ENCODE measurements at regions not wholly inside any gene's neighbourhood (a gene's known extent, or its start where the extent isn't known, plus 50 kb on each side); places are given as distances from the start of the nearest gene placed in this dataset.
A peak's percentile ranks its signal among the peaks of the same experiment; 100 is the strongest.

GRCh38 chr11:45597097-45597496 lies 68.3 kb downstream of the CHST1 start:
- Histone ChIP-seq H3K79me2 (ENCODE audit: insufficient read depth) (no peaks in the 10 kb centered on the region), H3F3A (ENCODE audit: insufficient read depth) (no peaks in the 10 kb centered on the region), H3K4me2 (ENCODE audit: unreplicated experiment) (no peak overlapping the region), H3K9me2 (ENCODE audit: insufficient read depth) (no peaks in the 10 kb centered on the region), H3K4me1 (ENCODE audit: insufficient read depth) (no peaks in the 10 kb centered on the region), H3K27me3 (replicated peaks; ENCODE audit: insufficient read depth) (0 out of 2 replicates have a peak, but pooled peaks cover 3% of the 10 kb centered on the region), H3K4me3 (no peak overlapping the region), H3K9ac (no peak overlapping the region), H4K20me1 (ENCODE audit: insufficient read depth) (no peaks in the 10 kb centered on the region), H2AFZ (no peak overlapping the region), H3K9me3 (ENCODE audit: low read depth) (no peaks in the 10 kb centered on the region), H3K36me3 (ENCODE audit: low read depth) (no peaks in the 10 kb centered on the region), H3K27ac (no peak overlapping the region)
- no peak for DNase-seq
- no peak for TF ChIP-seq EZH2 (IDR thresholded peaks at IDR 0.05; ENCODE audit: insufficient read depth, poor library complexity, severe bottlenecking)
- TF ChIP-seq EZH2phosphoT487 (IDR thresholded peaks at IDR 0.05; ENCODE audit: insufficient read depth, low read depth) = no peak
- in situ Hi-C loops (cut with MboI) = no loop called here
- 21 to 25% methylated on average over 3 of the region's 3 CpGs for WGBS, 2 experiments (ENCODE audit: low coverage in 1 of 2, low lambda C conversion rate in 2 of 2, missing lambda C conversion rate in 2 of 2)

GRCh38 chr11:45596571-45596970 lies 68.9 kb downstream of the CHST1 start:
- no peak overlapping the region for H2AFZ ChIP-seq
- H3K4me3 ChIP-seq = no peak overlapping the region
- in situ Hi-C loops (cut with MboI) = no loop called here
- H3K4me1 ChIP-seq (ENCODE audit: insufficient read depth) = no peaks in the 10 kb centered on the region
- H3K9me3 ChIP-seq (ENCODE audit: low read depth) = no peaks in the 10 kb centered on the region
- H3K4me2 ChIP-seq (ENCODE audit: unreplicated experiment) = no peak overlapping the region
- no peaks in the 10 kb centered on the region for H3F3A ChIP-seq (ENCODE audit: insufficient read depth)
- no peaks in the 10 kb centered on the region for H3K9me2 ChIP-seq (ENCODE audit: insufficient read depth)
- WGBS, 2 experiments (ENCODE audit: low coverage in 1 of 2, low lambda C conversion rate in 2 of 2, missing lambda C conversion rate in 2 of 2) = 25 to 31% methylated on average over 6 of the region's 6 CpGs
- no peak overlapping the region for H3K27ac ChIP-seq
- TF ChIP-seq EZH2phosphoT487 (IDR thresholded peaks at IDR 0.05; ENCODE audit: insufficient read depth, low read depth) (no peak), EZH2 (IDR thresholded peaks at IDR 0.05; ENCODE audit: insufficient read depth, poor library complexity, severe bottlenecking) (no peak)
- no peak for DNase-seq
- H3K79me2 ChIP-seq (ENCODE audit: insufficient read depth) = no peaks in the 10 kb centered on the region
- no peak overlapping the region for H3K9ac ChIP-seq
- H4K20me1 ChIP-seq (ENCODE audit: insufficient read depth) = no peaks in the 10 kb centered on the region
- H3K36me3 ChIP-seq (ENCODE audit: low read depth) = no peaks in the 10 kb centered on the region
- H3K27me3 ChIP-seq (replicated peaks; ENCODE audit: insufficient read depth) = no peaks in the 10 kb centered on the region

GRCh38 chr11:45593992-45594391 lies 71.4 kb downstream of the CHST1 start:
- H3K36me3 ChIP-seq (ENCODE audit: low read depth) = no peaks in the 10 kb centered on the region
- no peak overlapping the region for H3K4me2 ChIP-seq (ENCODE audit: unreplicated experiment)
- in situ Hi-C loops (cut with MboI) = no loop called here
- no peaks in the 10 kb centered on the region for H3K9me2 ChIP-seq (ENCODE audit: insufficient read depth)
- H4K20me1 ChIP-seq (ENCODE audit: insufficient read depth) = no peaks in the 10 kb centered on the region
- no peaks in the 10 kb centered on the region for H3F3A ChIP-seq (ENCODE audit: insufficient read depth)
- no peak overlapping the region for H3K4me3 ChIP-seq
- H3K27me3 ChIP-seq (replicated peaks; ENCODE audit: insufficient read depth) = no peaks in the 10 kb centered on the region
- H3K79me2 ChIP-seq (ENCODE audit: insufficient read depth) = no peaks in the 10 kb centered on the region
- WGBS, 2 experiments (ENCODE audit: low coverage in 1 of 2, low lambda C conversion rate in 2 of 2, missing lambda C conversion rate in 2 of 2) = 74 to 94% methylated on average over 4 of the region's 4 CpGs
- H2AFZ ChIP-seq = no peak overlapping the region
- no peaks in the 10 kb centered on the region for H3K9me3 ChIP-seq (ENCODE audit: low read depth)
- no peak overlapping the region for H3K27ac ChIP-seq
- no peaks in the 10 kb centered on the region for H3K4me1 ChIP-seq (ENCODE audit: insufficient read depth)
- TF ChIP-seq EZH2 (IDR thresholded peaks at IDR 0.05; ENCODE audit: insufficient read depth, poor library complexity, severe bottlenecking) (no peak), EZH2phosphoT487 (IDR thresholded peaks at IDR 0.05; ENCODE audit: insufficient read depth, low read depth) (no peak)
- DNase-seq = no peak
- H3K9ac ChIP-seq = no peak overlapping the region

GRCh38 chr11:45592636-45593035 lies 72.8 kb downstream of the CHST1 start:
- H2AFZ ChIP-seq = no peak overlapping the region
- in situ Hi-C loops (cut with MboI) = no loop called here
- no peaks in the 10 kb centered on the region for H3K36me3 ChIP-seq (ENCODE audit: low read depth)
- no peak for DNase-seq
- no peaks in the 10 kb centered on the region for H3K4me1 ChIP-seq (ENCODE audit: insufficient read depth)
- no peak overlapping the region for H3K4me2 ChIP-seq (ENCODE audit: unreplicated experiment)
- no peaks in the 10 kb centered on the region for H3F3A ChIP-seq (ENCODE audit: insufficient read depth)
- H3K9me3 ChIP-seq (ENCODE audit: low read depth) = no peaks in the 10 kb centered on the region
- H3K27ac ChIP-seq = no peak overlapping the region
- H4K20me1 ChIP-seq (ENCODE audit: insufficient read depth) = no peaks in the 10 kb centered on the region
- 41 to 46% methylated on average over 6 of the region's 6 CpGs for WGBS, 2 experiments (ENCODE audit: low coverage in 1 of 2, low lambda C conversion rate in 2 of 2, missing lambda C conversion rate in 2 of 2)
- H3K9ac ChIP-seq = no peak overlapping the region
- H3K79me2 ChIP-seq (ENCODE audit: insufficient read depth) = no peaks in the 10 kb centered on the region
- no peak overlapping the region for H3K4me3 ChIP-seq
- H3K9me2 ChIP-seq (ENCODE audit: insufficient read depth) = no peaks in the 10 kb centered on the region
- TF ChIP-seq EZH2 (IDR thresholded peaks at IDR 0.05; ENCODE audit: insufficient read depth, poor library complexity, severe bottlenecking) (no peak), EZH2phosphoT487 (IDR thresholded peaks at IDR 0.05; ENCODE audit: insufficient read depth, low read depth) (no peak)
- H3K27me3 ChIP-seq (replicated peaks; ENCODE audit: insufficient read depth) = no peaks in the 10 kb centered on the region

GRCh38 chr11:45590743-45591142 lies 74.7 kb downstream of the CHST1 start:
- TF ChIP-seq EZH2 (IDR thresholded peaks at IDR 0.05; ENCODE audit: insufficient read depth, poor library complexity, severe bottlenecking) (no peak), EZH2phosphoT487 (IDR thresholded peaks at IDR 0.05; ENCODE audit: insufficient read depth, low read depth) (no peak)
- no peaks in the 10 kb centered on the region for H3K36me3 ChIP-seq (ENCODE audit: low read depth)
- H4K20me1 ChIP-seq (ENCODE audit: insufficient read depth) = no peaks in the 10 kb centered on the region
- no peaks in the 10 kb centered on the region for H3K9me3 ChIP-seq (ENCODE audit: low read depth)
- no peaks in the 10 kb centered on the region for H3F3A ChIP-seq (ENCODE audit: insufficient read depth)
- H3K27me3 ChIP-seq (replicated peaks; ENCODE audit: insufficient read depth) = no peaks in the 10 kb centered on the region
- no peak overlapping the region for H3K4me3 ChIP-seq
- in situ Hi-C loops (cut with MboI) = no loop called here
- H3K4me2 ChIP-seq (ENCODE audit: unreplicated experiment) = no peak overlapping the region
- no peaks in the 10 kb centered on the region for H3K9me2 ChIP-seq (ENCODE audit: insufficient read depth)
- H2AFZ ChIP-seq = no peak overlapping the region
- H3K27ac ChIP-seq = no peak overlapping the region
- no peaks in the 10 kb centered on the region for H3K79me2 ChIP-seq (ENCODE audit: insufficient read depth)
- H3K9ac ChIP-seq = no peak overlapping the region
- WGBS, 2 experiments (ENCODE audit: low coverage in 1 of 2, low lambda C conversion rate in 2 of 2, missing lambda C conversion rate in 2 of 2) = 19 to 32% methylated on average over 3 of the region's 3 CpGs
- H3K4me1 ChIP-seq (ENCODE audit: insufficient read depth) = no peaks in the 10 kb centered on the region
- peak; percentile 3 for DNase-seq

Data from GM23248 (cell line).